PC-9 (cell line): ENCODE measurements at regions not wholly inside any gene's neighbourhood (a gene's known extent, or its start where the extent isn't known, plus 50 kb on each side); places are given as distances from the start of the nearest gene placed in this dataset.
A peak's percentile ranks its signal among the peaks of the same experiment; 100 is the strongest.

ENCODE experiments used
- BruUV-seq: library from RNA; stranded (reverse); fragments of 400-500 nt; replicated peaks from 2 replicates; lab custom pipeline; 2021; lab: Mats Ljungman, UMichigan
- CTCF ChIA-PET: fragments of 300-600 bp; sonication (Branson Sonifier 250); formaldehyde crosslinking; loops from one replicate; lab custom pipeline; 2022; ENCODE audit warnings: antibody characterized with exemption; lab: Charles Lee
- POLR2A ChIA-PET: fragments of 300-600 bp; sonication (Branson Sonifier 250); formaldehyde crosslinking; loops from one replicate; lab custom pipeline; 2022; ENCODE audit warnings: antibody characterized with exemption; ENCODE audit not compliant: unreplicated experiment; lab: Charles Lee
- DNase-seq, 2 experiments: peaks; one replicate each; pipeline versions ENCODE4 v3.0.0 to v3.0.0-alpha.2; 2015 to 2022; ENCODE audit warnings: mixed read lengths in 1 of 2
- H2AFZ ChIP-seq: fragments of 200-600 bp; sonication (generic); 2 replicates; pipeline ENCODE4 v1.8.1; 2017; ENCODE audit warnings: antibody characterized with exemption
- H3F3A ChIP-seq: fragments of 200-600 bp; sonication (generic); 2 replicates; pipeline ENCODE4 v1.8.1; 2017; ENCODE audit warnings: antibody characterized with exemption, mild to moderate bottlenecking, low read depth; ENCODE audit not compliant: insufficient read depth
- H3K27ac ChIP-seq: fragments of 200-600 bp; sonication (generic); 2 replicates; pipeline ENCODE4 v1.6.1; 2016; ENCODE audit warnings: mixed run types
- H3K27me3 ChIP-seq: fragments of 200-600 bp; sonication (generic); 2 replicates; pipeline ENCODE4 v1.6.1; 2016; ENCODE audit warnings: low read depth, mixed run types; ENCODE audit not compliant: insufficient read depth
- H3K36me3 ChIP-seq: fragments of 200-600 bp; sonication (generic); 2 replicates; pipeline ENCODE4 v1.6.1; 2016; ENCODE audit warnings: low read depth, mixed run types
- H3K4me1 ChIP-seq: fragments of 200-600 bp; sonication (generic); replicated peaks from 2 replicates; pipeline ENCODE4 v1.6.1; 2016; ENCODE audit warnings: mixed run types; ENCODE audit not compliant: insufficient read depth
- H3K4me2 ChIP-seq: fragments of 200-600 bp; sonication (generic); 2 replicates; pipeline ENCODE4 v1.6.1; 2017; ENCODE audit warnings: mixed run types
- H3K4me3 ChIP-seq: fragments of 200-600 bp; sonication (generic); 2 replicates; pipeline ENCODE4 v1.6.1; 2016; ENCODE audit warnings: mixed run types
- H3K79me2 ChIP-seq: fragments of 200-600 bp; sonication (generic); 2 replicates; pipeline ENCODE4 v1.6.1; 2017; ENCODE audit warnings: low read depth, mixed run types
- H3K9me2 ChIP-seq: fragments of 200-600 bp; sonication (generic); 2 replicates; pipeline ENCODE4 v1.8.1; 2017; ENCODE audit warnings: mild to moderate bottlenecking; ENCODE audit not compliant: insufficient read depth
- H3K9me3 ChIP-seq: fragments of 200-600 bp; sonication (generic); 2 replicates; pipeline ENCODE4 v1.8.1; 2016; ENCODE audit warnings: low read depth; ENCODE audit not compliant: insufficient read depth
- H4K20me1 ChIP-seq: fragments of 200-600 bp; sonication (generic); 2 replicates; pipeline ENCODE4 v1.8.1; 2017; ENCODE audit not compliant: insufficient read depth
- EZH2 ChIP-seq: fragments of 200-600 bp; sonication (generic); IDR thresholded peaks from 2 replicates; pipeline ENCODE4 v1.8.0; 2017; ENCODE audit warnings: antibody characterized with exemption, low read depth
- intact Hi-C: fragments of 100-400 bp; cut with micrococcal nuclease; formaldehyde crosslinking; loops from one replicate; pipeline ENCODE4 v1.10.0; 2022; ENCODE audit not compliant: unreplicated experiment
- TF ChIP-seq, protein P1 (sequence below): fragments of 200-600 bp; sonication (generic); conservative IDR thresholded peaks from 2 replicates; pipeline ENCODE4 v1.6.1; 2017; ENCODE audit warnings: mixed run types, antibody characterized with exemption, mild to moderate bottlenecking, moderate library complexity

DNA sequence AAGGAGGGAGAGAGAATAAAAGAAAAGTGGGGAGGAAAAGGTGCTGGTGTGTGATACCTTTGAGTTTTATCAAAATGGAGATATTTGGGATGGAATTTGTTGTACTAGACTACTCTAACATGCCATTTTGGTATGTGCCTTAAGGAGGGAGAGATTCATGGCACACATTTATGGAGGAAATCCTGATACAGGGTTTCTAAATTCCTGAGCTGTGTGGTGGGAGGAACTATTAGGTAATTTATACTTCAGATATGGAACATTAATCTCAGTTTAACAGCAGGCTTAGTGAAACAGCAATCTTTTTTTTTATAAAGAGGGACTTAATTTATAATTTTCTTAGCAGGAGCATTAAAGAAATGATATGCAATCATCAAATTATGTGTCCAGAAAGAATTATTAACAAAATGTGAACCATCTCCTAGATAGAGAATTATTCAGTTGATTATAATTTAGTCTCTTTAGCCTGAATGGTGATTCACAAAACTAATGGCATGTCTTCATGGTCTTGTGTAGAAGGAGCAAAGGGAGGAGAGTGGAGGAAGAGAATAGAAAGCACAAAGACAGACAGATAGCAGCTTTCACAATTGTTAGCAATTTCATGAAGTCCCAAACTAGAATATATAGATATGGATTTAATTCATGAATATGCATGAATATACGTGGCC, 301.6 kb downstream of the HLX start:
- no peak for TF ChIP-seq EZH2
- TF ChIP-seq, protein P1, sequence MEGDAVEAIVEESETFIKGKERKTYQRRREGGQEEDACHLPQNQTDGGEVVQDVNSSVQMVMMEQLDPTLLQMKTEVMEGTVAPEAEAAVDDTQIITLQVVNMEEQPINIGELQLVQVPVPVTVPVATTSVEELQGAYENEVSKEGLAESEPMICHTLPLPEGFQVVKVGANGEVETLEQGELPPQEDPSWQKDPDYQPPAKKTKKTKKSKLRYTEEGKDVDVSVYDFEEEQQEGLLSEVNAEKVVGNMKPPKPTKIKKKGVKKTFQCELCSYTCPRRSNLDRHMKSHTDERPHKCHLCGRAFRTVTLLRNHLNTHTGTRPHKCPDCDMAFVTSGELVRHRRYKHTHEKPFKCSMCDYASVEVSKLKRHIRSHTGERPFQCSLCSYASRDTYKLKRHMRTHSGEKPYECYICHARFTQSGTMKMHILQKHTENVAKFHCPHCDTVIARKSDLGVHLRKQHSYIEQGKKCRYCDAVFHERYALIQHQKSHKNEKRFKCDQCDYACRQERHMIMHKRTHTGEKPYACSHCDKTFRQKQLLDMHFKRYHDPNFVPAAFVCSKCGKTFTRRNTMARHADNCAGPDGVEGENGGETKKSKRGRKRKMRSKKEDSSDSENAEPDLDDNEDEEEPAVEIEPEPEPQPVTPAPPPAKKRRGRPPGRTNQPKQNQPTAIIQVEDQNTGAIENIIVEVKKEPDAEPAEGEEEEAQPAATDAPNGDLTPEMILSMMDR = no peak
- Histone ChIP-seq H3K4me2 (no peak overlapping the region), H3F3A (no peaks in the 10 kb centered on the region), H3K79me2 (no peaks in the 10 kb centered on the region), H3K4me1 (peaks cover 6% of the 10 kb centered on the region), H3K9me3 (no peaks in the 10 kb centered on the region), H3K27me3 (no peaks in the 10 kb centered on the region), H3K9me2 (no peaks in the 10 kb centered on the region), H4K20me1 (no peaks in the 10 kb centered on the region), H3K36me3 (no peaks in the 10 kb centered on the region), H2AFZ (no peak overlapping the region), H3K27ac (no peak overlapping the region), H3K4me3 (no peak overlapping the region)
- CTCF ChIA-PET = no interaction called here
- no peak for DNase-seq
- intact Hi-C loops = no loop called here
- POLR2A ChIA-PET = no interaction called here
- BruUV-seq = no TSS peak

DNA sequence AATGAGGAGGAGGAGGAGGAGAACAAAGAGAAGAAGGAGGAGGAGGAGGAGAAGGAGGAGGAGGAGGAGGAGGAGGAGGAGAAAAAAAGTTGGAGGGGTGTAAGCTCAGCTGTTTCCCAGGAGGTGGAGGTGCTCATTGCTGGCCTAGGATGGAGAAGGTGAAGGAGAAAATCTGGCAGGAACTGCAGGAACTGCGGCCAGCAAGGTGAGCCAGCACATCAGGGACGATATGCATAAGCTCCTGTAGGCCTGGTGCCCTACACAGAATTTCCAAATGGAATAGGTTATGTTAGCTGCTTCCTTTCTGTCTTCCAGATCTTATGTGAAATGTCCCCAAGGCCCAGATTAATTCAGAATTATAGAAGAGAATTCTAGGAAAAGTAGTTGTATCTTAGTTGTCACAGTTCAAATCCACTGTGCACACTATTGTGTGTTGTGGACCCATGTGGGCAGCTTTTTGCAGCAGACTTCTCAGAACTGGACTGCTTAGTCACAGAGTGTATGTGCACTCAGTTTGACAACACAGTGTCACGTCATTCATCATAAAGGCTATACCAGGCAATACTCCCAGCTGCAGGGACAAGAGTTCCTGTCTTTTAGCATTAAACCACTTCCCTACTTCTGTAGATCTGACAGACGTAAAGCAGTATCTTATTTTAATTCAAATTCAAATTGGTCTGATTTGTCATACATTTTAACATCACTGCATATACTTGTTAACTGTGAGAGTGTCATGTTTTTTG, 303.7 kb downstream of the HLX start:
- H3K9me2 ChIP-seq = no peaks in the 10 kb centered on the region
- H3K79me2 ChIP-seq = no peaks in the 10 kb centered on the region
- no peaks in the 10 kb centered on the region for H3K27me3 ChIP-seq
- no peak overlapping the region for H3K4me3 ChIP-seq
- no peaks in the 10 kb centered on the region for H3F3A ChIP-seq
- no peaks in the 10 kb centered on the region for H3K36me3 ChIP-seq
- H3K27ac ChIP-seq = no peak overlapping the region
- H4K20me1 ChIP-seq = no peaks in the 10 kb centered on the region
- ChIA-PET CTCF (interaction anchor here (0.7 kb wide), 2 partner anchors 19 to 966 kb away, joined by 3 to 5 read pairs; no protein-coding TSS in a partner anchor), POLR2A (no interaction called here)
- intact Hi-C loops = no loop called here
- no peak for TF ChIP-seq EZH2
- TF ChIP-seq, protein P1 = no peak
- H3K4me2 ChIP-seq = no peak overlapping the region
- no TSS peak for BruUV-seq
- no peaks in the 10 kb centered on the region for H3K9me3 ChIP-seq
- peaks cover 6% of the 10 kb centered on the region for H3K4me1 ChIP-seq
- H2AFZ ChIP-seq = no peak overlapping the region
- no peak for DNase-seq

GRCh38 chr1:221184131-221184794, 305.0 kb downstream of the HLX start:
- Histone ChIP-seq H3K9me2 (no peaks in the 10 kb centered on the region), H3K79me2 (no peaks in the 10 kb centered on the region), H3K4me2 (no peak overlapping the region), H4K20me1 (no peaks in the 10 kb centered on the region), H2AFZ (peak overlapping the region; percentile 55; the same call in 1 of the 2 replicates), H3K27me3 (no peaks in the 10 kb centered on the region), H3K36me3 (no peaks in the 10 kb centered on the region), H3K9me3 (no peaks in the 10 kb centered on the region), H3K4me1 (peaks cover 6% of the 10 kb centered on the region), H3F3A (no peaks in the 10 kb centered on the region), H3K4me3 (no peak overlapping the region), H3K27ac (no peak overlapping the region)
- no peak for DNase-seq
- intact Hi-C loops = no loop called here
- TF ChIP-seq EZH2 = no peak
- TF ChIP-seq, protein P1 = no peak
- ChIA-PET POLR2A (no interaction called here), CTCF (no interaction called here)
- BruUV-seq = no TSS peak
